GM06990 (cell line): ENCODE measurements at regions not wholly inside any gene's neighbourhood (a gene's known extent, or its start where the extent isn't known, plus 50 kb on each side); places are given as distances from the start of the nearest gene placed in this dataset.

Source experiments
- DNase-seq: peaks from one replicate; pipeline ENCODE4 v3.0.0-alpha.2; 2011; ENCODE audit not compliant: insufficient read length; ENCODE audit errors: extremely low read depth
- H3K27me3 ChIP-seq: replicated peaks from 2 replicates; pipeline ENCODE4 v1.6.0; 2011; ENCODE audit warnings: low read length; ENCODE audit not compliant: control insufficient read depth, insufficient read depth
- H3K36me3 ChIP-seq: 2 replicates; pipeline ENCODE4 v1.5.1; 2011; ENCODE audit warnings: low read length; ENCODE audit not compliant: control insufficient read depth, insufficient read depth
- H3K4me3 ChIP-seq: replicated peaks from 2 replicates; pipeline ENCODE4 v1.5.1; 2011; ENCODE audit warnings: low read depth, mild to moderate bottlenecking, control low read depth, low read length
- CTCF ChIP-seq: IDR thresholded peaks from 2 replicates; pipeline ENCODE4 v1.5.1; 2011; ENCODE audit warnings: low read length, control low read depth, mild to moderate bottlenecking, inconsistent platforms; ENCODE audit not compliant: insufficient read depth, poor library complexity, severe bottlenecking

- H3K4me3 ChIP-seq: no peak overlapping the region
- TF ChIP-seq CTCF: no peak
- no peaks in the 10 kb centered on the region for H3K27me3 ChIP-seq
- no peaks in the 10 kb centered on the region for H3K36me3 ChIP-seq
- DNase-seq: no peak
These were observed 466.3 kb upstream of the EPHA3 start for GRCh38 chr3:88641033-88641604.

- Histone ChIP-seq H3K4me3 (no peak overlapping the region), H3K27me3 (no peaks in the 10 kb centered on the region)
- DNase-seq: no peak
These were observed 450.0 kb upstream of the EPHA3 start for GRCh38 chr3:88657459-88657858.

GRCh38 chr3:88661433-88661824 is 446.0 kb upstream of the EPHA3 start:
- DNase-seq: no peak
- H3K27me3 ChIP-seq: no peaks in the 10 kb centered on the region
- H3K4me3 ChIP-seq: no peak overlapping the region
- H3K36me3 ChIP-seq: no peaks in the 10 kb centered on the region
- TF ChIP-seq CTCF: no peak

More at GRCh38 chr3:88657459-88657858, 450.0 kb upstream of the EPHA3 start:
- TF ChIP-seq CTCF: no peak
- H3K36me3 ChIP-seq: no peaks in the 10 kb centered on the region

- TF ChIP-seq CTCF: no peak
- H3K27me3 ChIP-seq: no peaks in the 10 kb centered on the region
- no peak for DNase-seq
- no peak overlapping the region for H3K4me3 ChIP-seq
- H3K36me3 ChIP-seq: no peaks in the 10 kb centered on the region
These were observed 439.2 kb upstream of the EPHA3 start for GRCh38 chr3:88668180-88668579.

DNA sequence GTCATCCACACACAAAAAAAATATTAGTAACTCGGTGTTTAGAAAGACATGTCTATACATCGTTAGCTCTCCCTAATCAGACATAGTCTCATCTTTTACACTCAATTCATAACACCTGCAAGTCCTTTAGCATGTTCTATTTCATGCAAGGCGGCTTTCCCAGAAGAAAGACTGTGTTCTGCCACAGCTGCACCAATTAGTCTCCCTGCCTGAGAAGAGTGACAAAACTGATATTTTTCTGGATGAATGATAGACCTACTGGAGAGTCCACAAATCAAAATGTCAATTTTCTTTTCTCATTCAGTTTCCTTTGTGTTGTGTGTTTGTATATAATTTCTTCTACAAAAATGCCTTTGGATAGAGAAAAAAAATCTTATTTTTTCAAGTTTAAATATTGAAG is 435.8 kb upstream of the EPHA3 start:
- DNase-seq: no peak
- no peak for TF ChIP-seq CTCF
- Histone ChIP-seq H3K4me3 (no peak overlapping the region), H3K27me3 (no peaks in the 10 kb centered on the region), H3K36me3 (no peaks in the 10 kb centered on the region)

GRCh38 chr3:88677298-88677697 is 430.1 kb upstream of the EPHA3 start:
- Histone ChIP-seq H3K36me3 (no peaks in the 10 kb centered on the region), H3K27me3 (no peaks in the 10 kb centered on the region), H3K4me3 (no peak overlapping the region)
- no peak for TF ChIP-seq CTCF
- no peak for DNase-seq
